Fibroblast of lung (primary cell): ENCODE measurements at regions not wholly inside any gene's neighbourhood (a gene's known extent, or its start where the extent isn't known, plus 50 kb on each side); places are given as distances from the start of the nearest gene placed in this dataset.
A peak's percentile ranks its signal among the peaks of the same experiment; 100 is the strongest.

Source experiments
- DNase-seq, 2 donors: peaks; one replicate each; pipeline versions ENCODE4 v3.0.0 to v3.0.0-alpha.2; 2010; ENCODE audit warnings: low read depth in 2 of 2
- H2AFZ ChIP-seq: 2 replicates; pipeline ENCODE4 v1.5.1; 2012; ENCODE audit warnings: low read length, control low read depth, inconsistent platforms
- H3K27ac ChIP-seq: 2 replicates; pipeline ENCODE4 v1.5.1; 2011; ENCODE audit warnings: low read length, control low read depth; ENCODE audit not compliant: insufficient read depth
- H3K27me3 ChIP-seq: 2 replicates; pipeline ENCODE4 v1.5.1; 2011; ENCODE audit warnings: mild to moderate bottlenecking, low read length; ENCODE audit not compliant: control insufficient read depth, insufficient read depth
- H3K36me3 ChIP-seq: 2 replicates; pipeline ENCODE4 v1.5.1; 2011; ENCODE audit warnings: low read length; ENCODE audit not compliant: control insufficient read depth, insufficient read depth
- H3K4me1 ChIP-seq: 2 replicates; pipeline ENCODE4 v1.5.1; 2011; ENCODE audit warnings: low read length; ENCODE audit not compliant: control insufficient read depth, insufficient read depth; ENCODE audit errors: extremely low read depth
- H3K4me2 ChIP-seq: 2 replicates; pipeline ENCODE4 v1.5.1; 2011; ENCODE audit warnings: low read length, control low read depth; ENCODE audit not compliant: insufficient read depth; ENCODE audit errors: extremely low read depth
- H3K4me3 ChIP-seq, 4 experiments: fragments of 200-600 bp in 1 of 4; sonication (generic) in 1 of 4; replicated peaks in 1 of 4; 2 replicates each; pipeline ENCODE4 v1.5.1; 2011 to 2016; ENCODE audit warnings: low read length in 4 of 4, low read depth in 3 of 4, mild to moderate bottlenecking in 3 of 4, control low read depth in 2 of 4, inconsistent platforms in 1 of 4, mixed read lengths in 1 of 4; ENCODE audit not compliant: insufficient read depth in 1 of 4; ENCODE audit errors: control extremely low read depth in 1 of 4
- H3K79me2 ChIP-seq: 2 replicates; pipeline ENCODE4 v1.5.1; 2012; ENCODE audit warnings: mild to moderate bottlenecking, low read length, inconsistent platforms; ENCODE audit not compliant: control insufficient read depth, insufficient read depth
- H3K9ac ChIP-seq: 2 replicates; pipeline ENCODE4 v1.5.1; 2011; ENCODE audit warnings: mild to moderate bottlenecking, low read length, control low read depth; ENCODE audit not compliant: insufficient read depth
- H3K9me3 ChIP-seq: 2 replicates; pipeline ENCODE4 v1.5.1; 2012; ENCODE audit warnings: low read depth, low read length; ENCODE audit not compliant: control insufficient read depth, insufficient read depth
- H4K20me1 ChIP-seq: 2 replicates; pipeline ENCODE4 v1.5.1; 2011; ENCODE audit warnings: low read length; ENCODE audit not compliant: control insufficient read depth, insufficient read depth; ENCODE audit errors: extremely low read depth
- CTCF ChIP-seq, 2 donors: IDR thresholded peaks in 1 of 2; conservative IDR thresholded peaks in 1 of 2; 1 replicate in 1 of 2; 2 replicates in 1 of 2; pipeline ENCODE4 v1.5.1; 2011 to 2012; ENCODE audit warnings: low read length in 2 of 2, control low read depth in 1 of 2, inconsistent platforms in 1 of 2, low read depth in 1 of 2, mild to moderate bottlenecking in 1 of 2
- EZH2 ChIP-seq: IDR thresholded peaks from 2 replicates; pipeline ENCODE4 v1.5.1; 2012; ENCODE audit warnings: low read length, control low read depth, mild to moderate bottlenecking; ENCODE audit errors: missing control alignments

DNA sequence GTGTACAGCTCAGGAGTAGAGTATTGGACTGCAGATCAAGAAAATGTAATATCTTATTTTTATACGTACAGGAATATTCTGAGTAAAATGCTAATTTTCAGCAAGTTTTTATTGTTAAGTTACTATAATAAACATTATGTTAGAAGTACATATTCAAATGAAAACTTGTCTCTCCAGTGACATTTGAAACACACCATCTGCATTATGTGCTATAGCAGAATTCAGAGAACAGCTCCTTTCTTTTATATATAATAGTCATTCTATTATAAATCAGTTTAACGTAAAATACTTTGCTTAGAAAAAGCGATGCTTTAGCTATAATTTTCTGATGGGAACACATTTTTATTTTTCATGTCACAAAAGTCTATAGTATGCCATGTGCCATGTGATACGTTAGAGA is 249.0 kb downstream of the PTPRC start:
- no peaks in the 10 kb centered on the region for H3K36me3 ChIP-seq
- DNase-seq = no peak
- H3K27me3 ChIP-seq = no peaks in the 10 kb centered on the region
- H2AFZ ChIP-seq = no peak overlapping the region
- H3K4me1 ChIP-seq = peaks cover 16% of the 10 kb centered on the region
- H4K20me1 ChIP-seq = no peaks in the 10 kb centered on the region
- H3K4me3 ChIP-seq = no peak overlapping the region
- no peak overlapping the region for H3K4me2 ChIP-seq
- H3K79me2 ChIP-seq = peaks cover 4% of the 10 kb centered on the region
- TF ChIP-seq EZH2 = no peak
- no peak for TF ChIP-seq CTCF (conservative IDR thresholded peaks at IDR 0.05 in 1 of 2, IDR thresholded peaks at IDR 0.05 in 1 of 2; ENCODE audit: low read depth in 1 of 2, low read length in 2 of 2)
- no peak overlapping the region for H3K27ac ChIP-seq
- no peaks in the 10 kb centered on the region for H3K9me3 ChIP-seq
- no peak overlapping the region for H3K9ac ChIP-seq

DNA sequence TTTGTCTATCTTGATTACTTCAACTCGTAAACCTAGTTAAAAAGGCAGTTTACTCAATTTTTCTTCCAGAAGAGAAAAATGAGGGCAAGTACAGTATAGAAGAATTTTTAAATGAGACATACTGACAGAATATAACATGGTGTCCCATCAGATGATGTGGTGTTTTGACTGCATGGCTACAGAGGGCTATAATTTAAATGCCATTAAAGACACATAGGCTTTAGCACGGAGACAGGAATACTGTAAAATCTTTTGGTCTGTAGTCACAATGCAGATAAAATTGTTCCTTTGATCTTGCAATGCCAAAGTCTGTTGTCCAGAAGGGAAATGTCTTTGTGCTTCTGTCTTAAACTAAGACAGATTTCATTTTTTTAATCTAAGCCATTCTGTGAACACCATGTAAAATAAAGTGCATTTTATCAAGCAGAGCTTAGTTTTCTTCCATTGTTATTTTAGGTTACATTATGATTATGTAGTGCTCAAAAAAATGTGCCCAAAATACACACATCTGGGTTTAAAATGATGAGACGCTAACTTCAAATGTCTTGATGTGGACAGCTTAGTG is 249.6 kb downstream of the PTPRC start:
- Histone ChIP-seq H3K79me2 (peaks cover 4% of the 10 kb centered on the region), H3K4me3 (no peak overlapping the region), H3K9me3 (no peaks in the 10 kb centered on the region), H4K20me1 (no peaks in the 10 kb centered on the region), H3K36me3 (no peaks in the 10 kb centered on the region), H3K27me3 (no peaks in the 10 kb centered on the region), H3K27ac (no peak overlapping the region), H3K4me2 (no peak overlapping the region), H2AFZ (no peak overlapping the region), H3K4me1 (peaks cover 18% of the 10 kb centered on the region), H3K9ac (no peak overlapping the region)
- TF ChIP-seq EZH2 (no peak), CTCF (conservative IDR thresholded peaks at IDR 0.05 in 1 of 2, IDR thresholded peaks at IDR 0.05 in 1 of 2; ENCODE audit: low read depth in 1 of 2, low read length in 2 of 2) (no peak)
- DNase-seq = peak in 1 of 2 donors; percentile 41

- H3K36me3 ChIP-seq = no peaks in the 10 kb centered on the region
- DNase-seq = no peak
- H4K20me1 ChIP-seq = no peaks in the 10 kb centered on the region
- no peaks in the 10 kb centered on the region for H3K9me3 ChIP-seq
- no peaks in the 10 kb centered on the region for H3K27me3 ChIP-seq
- H3K4me3 ChIP-seq = no peak overlapping the region
- H3K4me2 ChIP-seq = no peak overlapping the region
- H3K27ac ChIP-seq = no peak overlapping the region
- H2AFZ ChIP-seq = no peak overlapping the region
- peaks cover 22% of the 10 kb centered on the region for H3K4me1 ChIP-seq
- H3K9ac ChIP-seq = no peak overlapping the region
- no peak for TF ChIP-seq EZH2
- peaks cover 4% of the 10 kb centered on the region for H3K79me2 ChIP-seq
These were observed 250.3 kb downstream of the PTPRC start for GRCh38 chr1:198889101-198889500.
